ENCODE measurements at regions not wholly inside any gene's neighbourhood (a gene's known extent, or its start where the extent isn't known, plus 50 kb on each side); places are given as distances from the start of the nearest gene placed in this dataset.

- TF ChIP-seq GATA2 (IDR thresholded peaks at IDR 0.05; ENCODE audit: low read depth, low read length) (no peak), GATA3 (IDR thresholded peaks at IDR 0.05; ENCODE audit: low read depth, low read length) (no peak)
Measured at GRCh38 chr4:34105311-34105710, 2139.0 kb downstream of the ARAP2 start.

All from SH-SY5Y (cell line).